ENCODE measurements at regions not wholly inside any gene's neighbourhood (a gene's known extent, or its start where the extent isn't known, plus 50 kb on each side); places are given as distances from the start of the nearest gene placed in this dataset.

DNA sequence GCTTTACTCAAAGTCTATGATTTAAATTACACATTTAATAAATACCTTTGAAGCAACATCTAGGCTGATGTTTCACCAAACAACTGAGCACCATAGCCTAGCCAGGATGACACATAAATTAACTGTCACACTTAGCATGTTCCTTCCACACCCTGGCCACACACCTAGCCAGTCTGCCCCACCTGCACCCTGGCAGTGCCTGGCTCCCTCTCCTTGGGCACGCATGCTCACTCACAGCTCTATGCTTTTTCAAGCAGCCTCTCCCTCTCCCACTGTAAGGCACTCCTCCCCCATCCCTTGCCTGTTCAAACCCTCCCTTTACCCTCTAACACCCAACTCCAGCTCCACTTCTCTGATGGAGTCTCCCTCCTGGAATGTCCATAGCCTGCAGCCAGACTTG lies 357.6 kb upstream of the KLHL29 start:
- TF ChIP-seq, protein P1, sequence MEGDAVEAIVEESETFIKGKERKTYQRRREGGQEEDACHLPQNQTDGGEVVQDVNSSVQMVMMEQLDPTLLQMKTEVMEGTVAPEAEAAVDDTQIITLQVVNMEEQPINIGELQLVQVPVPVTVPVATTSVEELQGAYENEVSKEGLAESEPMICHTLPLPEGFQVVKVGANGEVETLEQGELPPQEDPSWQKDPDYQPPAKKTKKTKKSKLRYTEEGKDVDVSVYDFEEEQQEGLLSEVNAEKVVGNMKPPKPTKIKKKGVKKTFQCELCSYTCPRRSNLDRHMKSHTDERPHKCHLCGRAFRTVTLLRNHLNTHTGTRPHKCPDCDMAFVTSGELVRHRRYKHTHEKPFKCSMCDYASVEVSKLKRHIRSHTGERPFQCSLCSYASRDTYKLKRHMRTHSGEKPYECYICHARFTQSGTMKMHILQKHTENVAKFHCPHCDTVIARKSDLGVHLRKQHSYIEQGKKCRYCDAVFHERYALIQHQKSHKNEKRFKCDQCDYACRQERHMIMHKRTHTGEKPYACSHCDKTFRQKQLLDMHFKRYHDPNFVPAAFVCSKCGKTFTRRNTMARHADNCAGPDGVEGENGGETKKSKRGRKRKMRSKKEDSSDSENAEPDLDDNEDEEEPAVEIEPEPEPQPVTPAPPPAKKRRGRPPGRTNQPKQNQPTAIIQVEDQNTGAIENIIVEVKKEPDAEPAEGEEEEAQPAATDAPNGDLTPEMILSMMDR (IDR thresholded peaks at IDR 0.05), result no peak
- TF ChIP-seq EP300 (IDR thresholded peaks at IDR 0.05), result no peak

All from ovary (tissue), 3 donors.